ENCODE measurements at regions not wholly inside any gene's neighbourhood (a gene's known extent, or its start where the extent isn't known, plus 50 kb on each side); places are given as distances from the start of the nearest gene placed in this dataset.

DNA sequence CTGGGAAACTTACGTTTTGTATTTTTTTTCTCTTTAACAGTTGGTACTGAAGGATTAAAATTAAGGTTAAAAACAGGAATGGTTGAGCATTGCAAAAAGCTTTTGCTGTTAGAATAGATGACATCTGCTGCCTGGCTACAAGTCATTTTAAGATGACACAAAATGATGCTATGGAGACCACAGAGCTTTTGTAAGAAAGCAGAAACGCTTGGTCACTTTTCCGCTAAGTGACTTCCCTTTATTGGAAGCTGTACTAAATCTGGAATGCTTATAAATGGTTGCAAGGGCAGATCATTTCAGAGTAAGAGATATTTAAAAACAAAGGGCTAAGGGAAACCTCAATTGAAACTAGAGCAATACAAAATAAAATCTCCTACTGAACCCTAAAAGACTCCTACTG, 544.0 kb downstream of the STK39 start:
- no peak for TF ChIP-seq POLR2A (IDR thresholded peaks at IDR 0.05)
- no peak overlapping the region for H3K4me3 ChIP-seq
- H3K27ac ChIP-seq, result no peak overlapping the region
- H3K36me3 ChIP-seq, result no peaks in the 10 kb centered on the region
- no peaks in the 10 kb centered on the region for H3K27me3 ChIP-seq
- 85 to 88% (median 86%) methylated on average over 3 of the region's 3 CpGs for WGBS, 3 donors
- intact Hi-C loops (cut with DNase I), result no loop called here
- no peaks in the 10 kb centered on the region for H3K9me3 ChIP-seq
- no peaks in the 10 kb centered on the region for H3K4me1 ChIP-seq (ENCODE audit: insufficient read depth)
- no peak for DNase-seq

DNA sequence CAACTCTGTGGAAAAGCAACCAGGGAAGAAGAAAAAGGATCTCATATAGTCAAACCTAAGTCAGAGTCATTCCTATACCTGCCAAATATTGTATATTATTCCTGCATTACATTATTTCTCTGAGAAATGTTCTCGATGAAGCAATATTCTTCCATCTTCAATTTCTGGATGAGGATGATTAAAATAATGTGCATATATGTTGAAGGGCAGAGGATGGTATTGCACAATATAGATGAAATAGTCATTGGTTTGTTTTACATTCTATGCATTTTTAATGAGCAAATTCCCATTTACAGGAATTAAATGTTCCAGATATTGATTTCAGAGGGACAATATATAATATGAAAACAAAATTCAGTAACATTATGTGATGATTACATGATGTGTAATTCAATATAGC, 545.2 kb downstream of the STK39 start:
- no peak overlapping the region for H3K4me3 ChIP-seq
- no peaks in the 10 kb centered on the region for H3K27me3 ChIP-seq
- WGBS, 3 donors, result 91 to 98% (median 98%) methylated on average over 1 of the region's 1 CpG
- H3K4me1 ChIP-seq (ENCODE audit: insufficient read depth), result no peaks in the 10 kb centered on the region
- intact Hi-C loops (cut with DNase I), result no loop called here
- H3K27ac ChIP-seq, result no peak overlapping the region
- no peak for DNase-seq
- H3K36me3 ChIP-seq, result no peaks in the 10 kb centered on the region
- no peak for TF ChIP-seq POLR2A (IDR thresholded peaks at IDR 0.05)
- no peaks in the 10 kb centered on the region for H3K9me3 ChIP-seq

DNA sequence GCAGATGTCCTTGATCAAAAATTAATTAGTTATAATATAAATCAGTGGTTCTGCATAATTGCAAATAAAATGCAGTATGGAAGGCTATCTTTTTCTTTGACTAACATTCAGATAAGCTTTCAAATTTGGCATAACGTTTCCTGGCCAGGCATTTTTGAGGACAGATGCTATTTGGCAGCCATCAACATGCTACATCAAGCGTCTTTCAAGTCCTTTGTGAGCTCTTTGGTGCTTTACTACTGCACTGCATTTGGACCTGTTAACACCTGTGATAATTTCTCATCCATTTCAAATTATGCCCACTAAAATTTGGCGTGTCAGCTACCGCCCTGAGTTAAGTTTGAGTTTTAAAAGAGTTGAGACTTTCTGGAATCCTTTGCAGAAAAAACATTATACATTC, 545.7 kb downstream of the STK39 start:
- Histone ChIP-seq H3K36me3 (no peaks in the 10 kb centered on the region), H3K9me3 (no peaks in the 10 kb centered on the region), H3K4me1 (ENCODE audit: insufficient read depth) (no peaks in the 10 kb centered on the region), H3K27ac (no peak overlapping the region), H3K27me3 (no peaks in the 10 kb centered on the region), H3K4me3 (no peak overlapping the region)
- DNase-seq, result no peak
- TF ChIP-seq, protein P1, sequence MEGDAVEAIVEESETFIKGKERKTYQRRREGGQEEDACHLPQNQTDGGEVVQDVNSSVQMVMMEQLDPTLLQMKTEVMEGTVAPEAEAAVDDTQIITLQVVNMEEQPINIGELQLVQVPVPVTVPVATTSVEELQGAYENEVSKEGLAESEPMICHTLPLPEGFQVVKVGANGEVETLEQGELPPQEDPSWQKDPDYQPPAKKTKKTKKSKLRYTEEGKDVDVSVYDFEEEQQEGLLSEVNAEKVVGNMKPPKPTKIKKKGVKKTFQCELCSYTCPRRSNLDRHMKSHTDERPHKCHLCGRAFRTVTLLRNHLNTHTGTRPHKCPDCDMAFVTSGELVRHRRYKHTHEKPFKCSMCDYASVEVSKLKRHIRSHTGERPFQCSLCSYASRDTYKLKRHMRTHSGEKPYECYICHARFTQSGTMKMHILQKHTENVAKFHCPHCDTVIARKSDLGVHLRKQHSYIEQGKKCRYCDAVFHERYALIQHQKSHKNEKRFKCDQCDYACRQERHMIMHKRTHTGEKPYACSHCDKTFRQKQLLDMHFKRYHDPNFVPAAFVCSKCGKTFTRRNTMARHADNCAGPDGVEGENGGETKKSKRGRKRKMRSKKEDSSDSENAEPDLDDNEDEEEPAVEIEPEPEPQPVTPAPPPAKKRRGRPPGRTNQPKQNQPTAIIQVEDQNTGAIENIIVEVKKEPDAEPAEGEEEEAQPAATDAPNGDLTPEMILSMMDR (IDR thresholded peaks at IDR 0.05), result no peak
- TF ChIP-seq EP300 (IDR thresholded peaks at IDR 0.05), result no peak
- TF ChIP-seq POLR2A (IDR thresholded peaks at IDR 0.05), result no peak
- WGBS, 3 donors, result 46 to 66% (median 63%) methylated on average over 4 of the region's 4 CpGs
- intact Hi-C loops (cut with DNase I), result no loop called here

DNA sequence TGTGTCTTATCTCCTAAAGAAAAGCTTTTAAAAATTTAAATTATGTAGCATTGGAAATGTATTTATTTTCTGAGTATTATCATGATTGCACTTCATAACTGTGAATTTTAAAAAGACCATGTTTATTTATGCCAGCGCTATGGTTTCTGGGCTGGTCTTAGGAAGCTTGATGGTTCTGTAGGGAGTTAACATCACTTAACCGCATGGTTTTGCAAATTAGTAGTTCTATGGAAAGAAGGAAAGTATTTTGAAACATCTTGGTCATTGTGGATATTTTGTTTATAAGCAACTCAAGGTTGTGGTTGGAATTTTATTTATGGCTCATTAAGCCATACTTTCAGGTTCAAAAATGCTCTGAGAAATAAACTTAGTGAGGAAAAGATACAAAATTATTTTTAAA, 549.4 kb downstream of the STK39 start:
- TF ChIP-seq POLR2A (IDR thresholded peaks at IDR 0.05) (no peak), EP300 (IDR thresholded peaks at IDR 0.05) (no peak)
- TF ChIP-seq, protein P1 (IDR thresholded peaks at IDR 0.05), result no peak

DNA sequence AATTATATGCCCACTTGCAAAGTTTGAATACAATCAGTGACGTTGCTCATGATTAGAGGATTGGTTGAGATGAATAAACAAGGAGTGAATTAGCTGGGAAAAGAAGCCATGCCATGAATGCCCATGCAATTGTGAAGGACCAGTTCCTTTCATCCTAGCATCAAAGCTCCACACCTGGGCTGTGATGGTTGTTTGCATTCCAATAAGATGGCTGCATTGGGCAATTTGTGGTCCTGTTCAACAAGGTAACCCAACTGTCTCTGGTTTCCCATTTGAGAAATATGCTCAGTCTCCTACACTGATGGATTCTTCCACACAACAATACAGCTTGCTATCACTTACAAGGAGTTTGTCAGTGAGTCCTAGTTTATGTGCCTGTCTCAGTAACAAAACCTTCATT, 550.2 kb downstream of the STK39 start:
- Histone ChIP-seq H3K27ac (no peak overlapping the region), H3K27me3 (no peaks in the 10 kb centered on the region), H3K36me3 (no peaks in the 10 kb centered on the region), H3K9me3 (no peaks in the 10 kb centered on the region), H3K4me3 (no peak overlapping the region), H3K4me1 (ENCODE audit: insufficient read depth) (no peaks in the 10 kb centered on the region)
- WGBS, 3 donors, result 81 to 90% (median 88%) methylated on average over 1 of the region's 1 CpG
- no peak for DNase-seq
- intact Hi-C loops (cut with DNase I), result no loop called here
- TF ChIP-seq EP300 (IDR thresholded peaks at IDR 0.05) (no peak), POLR2A (IDR thresholded peaks at IDR 0.05) (no peak)
- TF ChIP-seq, protein P1 (IDR thresholded peaks at IDR 0.05), result no peak

More for the DNA sequence above, 549.4 kb downstream of the STK39 start:
- Histone ChIP-seq H3K27me3 (no peaks in the 10 kb centered on the region), H3K4me1 (ENCODE audit: insufficient read depth) (no peaks in the 10 kb centered on the region), H3K27ac (no peak overlapping the region), H3K4me3 (no peak overlapping the region), H3K9me3 (no peaks in the 10 kb centered on the region), H3K36me3 (no peaks in the 10 kb centered on the region)
- WGBS, 3 donors, result 10 to 40% (median 11%) methylated on average over 2 of the region's 2 CpGs
- no peak for DNase-seq
- intact Hi-C loops (cut with DNase I), result no loop called here

DNA sequence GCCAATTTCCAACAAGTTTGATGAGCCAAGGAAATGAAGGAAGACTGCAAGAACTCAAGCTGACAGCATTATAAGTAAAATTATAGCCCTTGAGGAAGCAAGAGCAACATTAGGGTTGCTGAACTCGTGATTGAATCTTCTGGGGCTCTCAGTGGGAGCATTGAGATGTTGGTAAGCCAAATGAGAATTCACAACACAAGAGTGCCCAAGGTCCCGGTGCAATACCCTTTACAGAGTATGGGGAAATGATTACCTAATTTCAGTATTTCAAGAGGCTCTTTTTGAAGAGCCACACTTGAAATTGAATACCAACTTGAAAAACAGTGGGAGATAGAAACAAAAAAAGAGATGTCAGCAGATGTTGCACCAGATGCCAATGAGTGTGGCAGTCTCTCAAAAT, 554.5 kb downstream of the STK39 start:
- no peak for DNase-seq
- H3K4me1 ChIP-seq (ENCODE audit: insufficient read depth), result no peaks in the 10 kb centered on the region
- WGBS, 3 donors, result 52 to 74% (median 69%) methylated on average over 2 of the region's 2 CpGs
- intact Hi-C loops (cut with DNase I), result no loop called here
- no peaks in the 10 kb centered on the region for H3K36me3 ChIP-seq
- no peaks in the 10 kb centered on the region for H3K9me3 ChIP-seq
- no peak overlapping the region for H3K4me3 ChIP-seq
- H3K27me3 ChIP-seq, result no peaks in the 10 kb centered on the region
- TF ChIP-seq EP300 (IDR thresholded peaks at IDR 0.05), result no peak
- TF ChIP-seq, protein P1 (IDR thresholded peaks at IDR 0.05), result no peak
- no peak for TF ChIP-seq POLR2A (IDR thresholded peaks at IDR 0.05)
- H3K27ac ChIP-seq, result no peak overlapping the region
